Karpas-422 (cell line): ENCODE measurements at regions not wholly inside any gene's neighbourhood (a gene's known extent, or its start where the extent isn't known, plus 50 kb on each side); places are given as distances from the start of the nearest gene placed in this dataset.

ENCODE experiments used
- DNase-seq: peaks from one replicate; pipeline ENCODE4 v3.0.0-alpha.2; 2015
- H2AFZ ChIP-seq: fragments of 200-600 bp; sonication (generic); 2 replicates; pipeline ENCODE4 v1.6.1; 2014; ENCODE audit warnings: antibody characterized with exemption, low read length, mixed read lengths
- H3K27ac ChIP-seq: fragments of 200-600 bp; sonication (generic); 2 replicates; pipeline ENCODE4 v1.5.1; 2014; ENCODE audit warnings: mild to moderate bottlenecking, low read length, moderate library complexity
- H3K27me3 ChIP-seq: fragments of 200-600 bp; sonication (generic); 2 replicates; pipeline ENCODE4 v1.6.1; 2014; ENCODE audit warnings: low read length, mixed read lengths
- H3K36me3 ChIP-seq: fragments of 200-600 bp; sonication (generic); 2 replicates; pipeline ENCODE4 v1.6.1; 2014; ENCODE audit warnings: low read length, mixed read lengths; ENCODE audit not compliant: insufficient read depth
- H3K4me1 ChIP-seq: fragments of 200-600 bp; sonication (generic); 2 replicates; pipeline ENCODE4 v1.6.1; 2014; ENCODE audit warnings: mild to moderate bottlenecking, low read length, mixed read lengths
- H3K4me2 ChIP-seq: fragments of 200-600 bp; sonication (generic); 2 replicates; pipeline ENCODE4 v1.6.1; 2014; ENCODE audit warnings: low read length, low read depth, mild to moderate bottlenecking; ENCODE audit not compliant: poor library complexity, severe bottlenecking
- H3K4me3 ChIP-seq: fragments of 200-600 bp; sonication (generic); 2 replicates; pipeline ENCODE4 v1.5.1; 2014; ENCODE audit warnings: mild to moderate bottlenecking, antibody characterized with exemption, low read length, mixed read lengths
- H3K79me2 ChIP-seq: fragments of 200-600 bp; sonication (generic); 2 replicates; pipeline ENCODE4 v1.6.1; 2014; ENCODE audit warnings: mild to moderate bottlenecking, low read length, mixed read lengths
- H3K9ac ChIP-seq: fragments of 200-600 bp; sonication (generic); 2 replicates; pipeline ENCODE4 v1.6.0; 2014; ENCODE audit warnings: low read length
- H3K9me2 ChIP-seq: fragments of 200-600 bp; sonication (generic), shearing (Covaris generic); replicated peaks from 2 replicates; pipeline ENCODE4 v1.6.0; 2014; ENCODE audit warnings: mild to moderate bottlenecking, low read length, moderate library complexity; ENCODE audit not compliant: insufficient read depth
- H3K9me3 ChIP-seq: fragments of 300-700, 200-600 bp; sonication (generic); 2 replicates; pipeline ENCODE4 v1.6.1; 2014; ENCODE audit warnings: low read length, mixed read lengths
- H4K20me1 ChIP-seq: fragments of 200-600 bp; sonication (generic); 2 replicates; pipeline ENCODE4 v1.6.1; 2014; ENCODE audit warnings: mild to moderate bottlenecking, antibody characterized with exemption, low read length, low read depth; ENCODE audit not compliant: insufficient read depth

DNA sequence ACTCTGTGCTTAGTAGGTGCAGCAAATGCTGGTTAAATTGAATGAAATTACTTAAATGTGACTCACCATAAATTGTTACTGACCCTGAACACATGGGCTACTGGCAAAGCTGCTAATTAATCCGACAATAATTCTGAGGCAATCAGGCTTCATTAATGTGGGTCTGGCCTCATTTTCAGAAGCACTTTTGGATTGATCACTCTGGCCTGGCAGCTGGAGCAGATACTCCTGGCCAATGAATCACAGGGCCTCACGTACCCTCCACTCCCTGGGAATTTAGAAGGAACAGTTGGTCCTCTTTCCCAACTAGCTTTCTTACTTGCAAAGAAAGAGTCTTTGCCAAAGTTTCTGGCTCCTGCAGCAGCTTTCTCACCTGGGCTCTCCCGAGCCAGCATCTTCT is 162.0 kb upstream of the ZKSCAN2 start:
- H3K4me2 ChIP-seq = no peak overlapping the region
- no peaks in the 10 kb centered on the region for H3K9me3 ChIP-seq
- H3K9ac ChIP-seq = no peak overlapping the region
- H3K36me3 ChIP-seq = no peaks in the 10 kb centered on the region
- no peaks in the 10 kb centered on the region for H4K20me1 ChIP-seq
- H3K4me1 ChIP-seq = no peaks in the 10 kb centered on the region
- no peak overlapping the region for H2AFZ ChIP-seq
- no peak overlapping the region for H3K27ac ChIP-seq
- no peak overlapping the region for H3K4me3 ChIP-seq
- H3K79me2 ChIP-seq = no peaks in the 10 kb centered on the region
- no peak for DNase-seq
- no peaks in the 10 kb centered on the region for H3K9me2 ChIP-seq
- no peaks in the 10 kb centered on the region for H3K27me3 ChIP-seq

DNA sequence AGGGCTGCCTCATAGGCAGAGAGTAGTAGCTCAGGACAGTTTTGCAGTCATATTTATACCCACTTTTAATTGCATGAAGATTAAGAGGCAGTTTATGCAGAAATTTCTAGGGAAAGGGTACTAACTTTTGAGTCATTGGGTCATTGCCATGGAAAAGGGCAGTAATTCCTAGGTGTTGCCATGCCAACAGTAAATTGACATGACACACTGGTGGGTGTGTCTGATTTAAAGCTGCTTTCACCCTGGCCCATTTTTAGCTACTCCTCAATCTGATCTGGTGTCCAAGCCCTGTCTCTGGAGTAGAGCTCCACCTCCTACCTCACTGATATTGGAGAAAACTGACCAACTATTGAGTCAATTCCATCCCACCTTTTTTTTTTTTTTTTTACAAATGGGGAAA is 161.5 kb upstream of the ZKSCAN2 start:
- Histone ChIP-seq H3K9me2 (no peaks in the 10 kb centered on the region), H3K79me2 (no peaks in the 10 kb centered on the region), H3K4me2 (no peak overlapping the region)

DNA sequence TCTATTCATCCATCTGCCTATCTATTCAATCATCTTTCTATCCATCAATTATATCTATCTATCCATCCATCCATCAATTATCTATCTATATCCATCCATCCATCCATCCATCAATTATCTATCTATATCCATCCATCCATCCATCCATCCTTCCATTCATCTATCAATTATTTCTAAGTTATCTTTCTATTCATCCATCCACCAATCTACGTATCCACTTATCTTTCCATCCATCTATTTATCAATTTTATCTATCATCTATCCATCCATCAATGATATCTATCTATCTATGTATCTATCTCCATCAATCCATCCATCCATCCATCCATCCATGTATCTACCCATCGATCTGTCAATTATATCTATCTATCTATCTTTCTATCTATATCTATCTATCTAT is 158.4 kb upstream of the ZKSCAN2 start:
- H2AFZ ChIP-seq = no peak overlapping the region
- no peaks in the 10 kb centered on the region for H3K79me2 ChIP-seq
- H3K27ac ChIP-seq = no peak overlapping the region
- H3K4me2 ChIP-seq = no peak overlapping the region
- no peak for DNase-seq
- no peaks in the 10 kb centered on the region for H3K9me2 ChIP-seq
- H3K4me1 ChIP-seq = no peaks in the 10 kb centered on the region
- H3K36me3 ChIP-seq = no peaks in the 10 kb centered on the region
- no peak overlapping the region for H3K9ac ChIP-seq
- no peaks in the 10 kb centered on the region for H3K27me3 ChIP-seq
- no peak overlapping the region for H3K4me3 ChIP-seq
- no peaks in the 10 kb centered on the region for H4K20me1 ChIP-seq
- H3K9me3 ChIP-seq = no peaks in the 10 kb centered on the region

More for the DNA sequence above, 161.5 kb upstream of the ZKSCAN2 start:
- H3K27me3 ChIP-seq = no peaks in the 10 kb centered on the region
- no peak for DNase-seq
- no peak overlapping the region for H3K27ac ChIP-seq
- no peaks in the 10 kb centered on the region for H3K4me1 ChIP-seq
- H2AFZ ChIP-seq = no peak overlapping the region
- H4K20me1 ChIP-seq = no peaks in the 10 kb centered on the region
- H3K36me3 ChIP-seq = no peaks in the 10 kb centered on the region
- H3K9ac ChIP-seq = no peak overlapping the region
- no peaks in the 10 kb centered on the region for H3K9me3 ChIP-seq
- H3K4me3 ChIP-seq = no peak overlapping the region

DNA sequence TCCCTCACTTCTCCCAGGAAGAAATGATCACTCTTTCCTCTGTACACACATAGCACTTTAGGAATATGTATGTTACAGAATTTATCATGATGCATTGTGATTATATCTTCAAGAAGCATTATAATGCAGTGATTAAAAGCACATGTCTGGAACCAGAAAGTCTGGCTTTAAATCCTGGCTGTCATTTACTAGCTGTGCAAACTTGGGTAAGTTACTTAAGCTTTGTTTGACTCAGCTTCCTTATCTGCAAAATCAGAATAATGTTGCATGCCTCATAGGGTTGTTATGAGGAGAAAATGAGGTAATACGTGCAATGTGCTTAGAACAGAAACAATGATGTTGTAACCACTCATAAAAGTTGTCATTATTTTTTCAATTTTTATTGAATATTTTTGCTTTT is 156.3 kb upstream of the ZKSCAN2 start:
- no peaks in the 10 kb centered on the region for H3K27me3 ChIP-seq
- H3K36me3 ChIP-seq = no peaks in the 10 kb centered on the region
- H3K9ac ChIP-seq = no peak overlapping the region
- DNase-seq = no peak
- H3K9me2 ChIP-seq = no peaks in the 10 kb centered on the region
- H2AFZ ChIP-seq = no peak overlapping the region
- no peak overlapping the region for H3K27ac ChIP-seq
- no peaks in the 10 kb centered on the region for H3K4me1 ChIP-seq
- no peaks in the 10 kb centered on the region for H3K79me2 ChIP-seq
- H3K9me3 ChIP-seq = no peaks in the 10 kb centered on the region
- no peaks in the 10 kb centered on the region for H4K20me1 ChIP-seq
- H3K4me3 ChIP-seq = no peak overlapping the region
- H3K4me2 ChIP-seq = no peak overlapping the region

DNA sequence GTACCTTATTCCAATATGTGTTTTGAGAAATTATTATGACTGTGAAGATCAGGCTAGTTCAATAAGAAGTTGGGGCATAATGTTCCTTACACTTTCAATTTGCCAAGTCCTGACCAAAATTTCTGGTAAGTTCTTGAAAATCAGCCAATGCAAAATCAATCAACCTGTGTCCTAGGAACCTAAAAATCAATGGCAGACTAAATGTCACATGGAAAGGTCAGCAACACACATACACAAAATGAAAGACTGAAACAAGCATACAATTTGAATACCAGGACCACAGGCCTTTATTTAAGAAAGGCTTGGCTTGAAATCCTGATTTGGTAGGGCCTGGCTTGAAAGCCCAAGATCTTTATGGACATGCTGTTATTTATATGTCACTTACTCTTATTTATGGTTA is 155.5 kb upstream of the ZKSCAN2 start:
- Histone ChIP-seq H2AFZ (no peak overlapping the region), H3K4me3 (no peak overlapping the region), H3K27ac (no peak overlapping the region), H3K27me3 (no peaks in the 10 kb centered on the region), H3K79me2 (no peaks in the 10 kb centered on the region), H3K9me2 (no peaks in the 10 kb centered on the region), H3K4me1 (no peaks in the 10 kb centered on the region), H4K20me1 (no peaks in the 10 kb centered on the region), H3K36me3 (no peaks in the 10 kb centered on the region), H3K4me2 (no peak overlapping the region), H3K9ac (no peak overlapping the region), H3K9me3 (no peaks in the 10 kb centered on the region)
- DNase-seq = no peak

DNA sequence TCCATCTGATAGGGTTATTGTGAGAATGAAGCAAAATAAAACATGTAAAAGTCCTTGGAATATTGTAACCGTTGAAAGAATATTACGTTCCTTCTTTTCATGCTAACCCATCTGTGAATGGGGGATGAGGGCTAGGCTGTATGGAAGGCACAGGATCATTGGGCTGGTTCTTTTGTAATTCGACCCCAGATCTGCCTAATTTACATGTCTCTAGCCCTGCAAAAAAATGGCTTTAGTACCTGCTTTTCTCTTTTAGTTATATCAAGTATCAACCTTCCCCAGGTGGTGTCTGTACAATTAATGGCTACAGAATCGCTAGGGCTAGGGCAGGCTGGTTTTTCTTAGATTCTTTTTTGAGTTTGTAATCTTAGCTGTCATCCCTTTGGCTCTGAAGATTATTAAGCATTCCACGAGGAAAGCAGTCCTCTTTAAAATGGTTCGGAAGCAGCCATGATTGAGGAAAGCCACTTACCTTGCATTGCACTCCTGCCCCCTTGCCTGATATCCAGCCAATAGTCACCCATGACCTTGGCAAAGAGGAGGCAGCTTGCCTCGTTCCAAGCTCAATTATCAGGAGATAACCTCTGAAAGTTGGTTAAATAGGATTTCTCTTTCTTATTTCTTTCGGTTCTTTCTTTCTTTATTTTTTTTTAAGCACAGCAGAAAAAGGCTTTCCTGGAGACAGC is 153.9 kb upstream of the ZKSCAN2 start:
- no peaks in the 10 kb centered on the region for H3K36me3 ChIP-seq
- H3K9ac ChIP-seq = no peak overlapping the region
- DNase-seq = no peak
- no peak overlapping the region for H3K4me2 ChIP-seq
- H3K79me2 ChIP-seq = no peaks in the 10 kb centered on the region
- no peaks in the 10 kb centered on the region for H3K9me3 ChIP-seq
- no peaks in the 10 kb centered on the region for H3K27me3 ChIP-seq
- H3K4me3 ChIP-seq = no peak overlapping the region
- no peaks in the 10 kb centered on the region for H4K20me1 ChIP-seq
- H3K27ac ChIP-seq = no peak overlapping the region
- H2AFZ ChIP-seq = no peak overlapping the region
- no peaks in the 10 kb centered on the region for H3K9me2 ChIP-seq
- no peaks in the 10 kb centered on the region for H3K4me1 ChIP-seq

DNA sequence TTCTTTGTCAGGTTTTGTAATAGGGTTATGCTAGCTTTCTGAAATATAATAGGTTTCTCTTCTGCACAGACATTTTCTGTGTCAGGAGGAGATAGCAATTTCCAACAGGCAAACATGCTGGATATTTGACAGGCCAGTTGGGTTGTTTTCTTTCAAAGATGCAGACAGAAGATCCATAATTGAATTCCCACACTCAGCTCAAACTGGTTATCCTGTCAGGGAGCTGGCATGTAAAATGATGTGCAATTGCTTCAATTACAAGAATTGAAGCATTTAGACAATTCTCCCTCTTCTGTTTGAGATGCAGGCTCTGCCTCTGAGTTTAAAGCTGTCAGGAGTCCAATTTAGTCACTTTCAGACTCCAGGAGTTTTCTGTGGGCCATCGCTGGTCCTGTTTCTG is 146.2 kb upstream of the ZKSCAN2 start:
- H3K27me3 ChIP-seq = no peaks in the 10 kb centered on the region
- no peak overlapping the region for H3K4me2 ChIP-seq
- H3K27ac ChIP-seq = no peak overlapping the region
- no peak overlapping the region for H3K4me3 ChIP-seq
- no peak for DNase-seq
- H3K9ac ChIP-seq = no peak overlapping the region
- no peaks in the 10 kb centered on the region for H3K9me2 ChIP-seq
- H3K36me3 ChIP-seq = no peaks in the 10 kb centered on the region
- no peaks in the 10 kb centered on the region for H3K4me1 ChIP-seq
- H4K20me1 ChIP-seq = no peaks in the 10 kb centered on the region
- H3K79me2 ChIP-seq = no peaks in the 10 kb centered on the region
- no peak overlapping the region for H2AFZ ChIP-seq
- H3K9me3 ChIP-seq = no peaks in the 10 kb centered on the region

DNA sequence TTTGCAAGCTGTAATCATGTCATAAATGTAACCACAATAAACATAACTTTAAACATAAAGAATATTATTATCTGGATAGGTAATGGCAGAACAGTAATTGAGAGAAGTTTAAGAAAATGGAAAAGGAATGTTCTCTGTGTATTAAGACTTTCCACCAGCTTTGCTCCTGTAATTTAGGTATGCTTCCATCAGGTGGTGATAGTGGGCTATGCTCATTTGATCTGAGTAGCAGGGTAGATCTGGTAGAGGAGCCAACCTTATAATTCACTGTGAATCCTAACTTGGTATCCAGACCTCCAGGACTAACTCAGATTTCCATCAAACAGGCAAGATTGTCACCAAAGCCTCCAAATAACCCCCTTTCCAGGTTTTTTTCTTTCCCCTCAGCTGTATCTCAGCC is 137.9 kb upstream of the ZKSCAN2 start:
- Histone ChIP-seq H3K4me2 (no peak overlapping the region), H3K9me2 (no peaks in the 10 kb centered on the region), H3K36me3 (no peaks in the 10 kb centered on the region), H3K9me3 (no peaks in the 10 kb centered on the region), H3K27me3 (no peaks in the 10 kb centered on the region), H3K9ac (no peak overlapping the region), H2AFZ (no peak overlapping the region), H3K4me1 (no peaks in the 10 kb centered on the region), H3K27ac (no peak overlapping the region), H4K20me1 (no peaks in the 10 kb centered on the region), H3K79me2 (no peaks in the 10 kb centered on the region), H3K4me3 (no peak overlapping the region)
- peak; percentile 43 for DNase-seq

DNA sequence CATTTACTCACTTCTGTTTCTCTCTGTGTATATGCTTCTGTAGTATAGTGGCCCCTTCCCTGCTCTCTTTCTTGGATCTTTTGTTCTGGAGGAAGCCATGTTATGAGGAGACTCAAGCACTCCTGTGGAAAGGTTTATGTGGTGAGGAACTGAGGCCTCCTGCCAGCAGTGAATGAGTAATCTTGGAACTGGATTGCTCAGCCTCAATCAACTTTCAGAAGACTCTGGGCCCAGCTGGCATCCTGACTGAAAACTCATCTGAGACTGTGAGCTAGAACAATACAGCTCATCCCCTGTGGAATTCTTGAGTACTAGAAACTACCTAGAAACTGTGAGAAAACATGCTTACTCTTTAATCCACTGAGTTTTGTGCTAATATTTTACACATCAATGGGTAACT is 133.1 kb upstream of the ZKSCAN2 start:
- Histone ChIP-seq H3K36me3 (no peaks in the 10 kb centered on the region), H3K27me3 (no peaks in the 10 kb centered on the region)

More for the DNA sequence above, 133.1 kb upstream of the ZKSCAN2 start:
- Histone ChIP-seq H3K4me1 (no peaks in the 10 kb centered on the region), H3K4me2 (no peak overlapping the region), H3K9ac (no peak overlapping the region), H3K79me2 (no peaks in the 10 kb centered on the region), H4K20me1 (no peaks in the 10 kb centered on the region), H3K4me3 (no peak overlapping the region), H2AFZ (no peak overlapping the region), H3K9me3 (no peaks in the 10 kb centered on the region), H3K27ac (no peak overlapping the region), H3K9me2 (no peaks in the 10 kb centered on the region)
- DNase-seq = no peak
